MM.1S (cell line): ENCODE measurements at regions not wholly inside any gene's neighbourhood (a gene's known extent, or its start where the extent isn't known, plus 50 kb on each side); places are given as distances from the start of the nearest gene placed in this dataset.

ENCODE experiments used
- EZH2 ChIP-seq: fragments of 300-600 bp; sonication (generic); optimal IDR thresholded peaks from 2 replicates; pipeline ENCODE3; 2017; ENCODE audit warnings: low read depth, mild to moderate bottlenecking, antibody characterized with exemption, low read length, mixed read lengths
- EZH2phosphoT487 ChIP-seq: fragments of 300-600 bp; sonication (generic); IDR thresholded peaks from 2 replicates; pipeline ENCODE4 v1.6.1; 2018; ENCODE audit warnings: antibody characterized with exemption, low read length
- TF ChIP-seq, protein P1 (sequence below): fragments of 300-600 bp; sonication (generic); IDR thresholded peaks from 2 replicates; pipeline ENCODE4 v1.5.1; 2016; ENCODE audit warnings: antibody characterized with exemption, low read length, mixed read lengths

DNA sequence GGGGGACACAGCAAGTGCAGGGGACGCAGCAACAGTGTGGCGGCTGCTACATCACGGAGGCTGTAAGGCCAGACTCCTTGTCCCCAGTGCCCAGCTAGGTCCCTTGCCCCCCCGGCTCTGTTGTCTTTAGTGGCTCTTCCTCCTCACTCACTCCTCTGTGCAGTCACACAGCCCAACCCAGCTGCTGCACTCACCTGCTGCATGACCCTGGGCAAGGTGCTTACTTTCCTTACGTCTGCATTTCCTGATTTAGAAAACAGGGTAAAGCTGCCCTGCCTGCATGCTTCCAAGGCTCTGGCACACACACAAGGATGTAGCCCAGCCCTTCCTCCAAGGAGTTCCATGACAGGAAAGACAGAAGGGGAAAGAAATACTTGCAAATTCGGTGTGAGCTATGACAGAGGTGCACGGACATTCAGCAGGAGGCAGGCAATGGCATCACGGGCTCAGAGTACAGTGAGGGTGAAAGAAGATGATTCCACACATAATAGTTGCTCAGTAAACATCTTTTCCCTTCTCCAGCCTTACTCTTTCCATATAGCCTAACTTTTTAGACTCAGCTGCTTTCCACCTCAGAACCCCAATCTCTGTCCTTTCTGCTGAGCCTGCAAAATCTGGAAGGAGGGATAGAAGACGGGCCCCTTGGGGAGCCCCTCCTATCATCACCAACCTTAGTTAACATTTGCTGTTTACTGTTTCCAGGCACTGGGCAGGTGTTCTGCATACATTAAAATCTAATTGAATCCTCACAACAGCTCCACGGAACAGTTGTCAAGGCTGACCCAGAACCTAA lies 150.9 kb downstream of the MRM1 start:
- TF ChIP-seq, protein P1, sequence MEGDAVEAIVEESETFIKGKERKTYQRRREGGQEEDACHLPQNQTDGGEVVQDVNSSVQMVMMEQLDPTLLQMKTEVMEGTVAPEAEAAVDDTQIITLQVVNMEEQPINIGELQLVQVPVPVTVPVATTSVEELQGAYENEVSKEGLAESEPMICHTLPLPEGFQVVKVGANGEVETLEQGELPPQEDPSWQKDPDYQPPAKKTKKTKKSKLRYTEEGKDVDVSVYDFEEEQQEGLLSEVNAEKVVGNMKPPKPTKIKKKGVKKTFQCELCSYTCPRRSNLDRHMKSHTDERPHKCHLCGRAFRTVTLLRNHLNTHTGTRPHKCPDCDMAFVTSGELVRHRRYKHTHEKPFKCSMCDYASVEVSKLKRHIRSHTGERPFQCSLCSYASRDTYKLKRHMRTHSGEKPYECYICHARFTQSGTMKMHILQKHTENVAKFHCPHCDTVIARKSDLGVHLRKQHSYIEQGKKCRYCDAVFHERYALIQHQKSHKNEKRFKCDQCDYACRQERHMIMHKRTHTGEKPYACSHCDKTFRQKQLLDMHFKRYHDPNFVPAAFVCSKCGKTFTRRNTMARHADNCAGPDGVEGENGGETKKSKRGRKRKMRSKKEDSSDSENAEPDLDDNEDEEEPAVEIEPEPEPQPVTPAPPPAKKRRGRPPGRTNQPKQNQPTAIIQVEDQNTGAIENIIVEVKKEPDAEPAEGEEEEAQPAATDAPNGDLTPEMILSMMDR: no peak
- TF ChIP-seq EZH2: no peak
- TF ChIP-seq EZH2phosphoT487: no peak
